HG02588 (cell line): ENCODE measurements at regions not wholly inside any gene's neighbourhood (a gene's known extent, or its start where the extent isn't known, plus 50 kb on each side); places are given as distances from the start of the nearest gene placed in this dataset.

Experiments
- ATAC-seq: cut with Tn5 transposase; IDR thresholded peaks from one replicate; pipeline ENCODE4 v1.9.1; 2021; ENCODE audit warnings: mild to moderate bottlenecking, moderate library complexity; ENCODE audit not compliant: unreplicated experiment

GRCh38 chr6:71114986-71115385, 158.1 kb upstream of the B3GAT2 start:
- no peak for ATAC-seq

DNA sequence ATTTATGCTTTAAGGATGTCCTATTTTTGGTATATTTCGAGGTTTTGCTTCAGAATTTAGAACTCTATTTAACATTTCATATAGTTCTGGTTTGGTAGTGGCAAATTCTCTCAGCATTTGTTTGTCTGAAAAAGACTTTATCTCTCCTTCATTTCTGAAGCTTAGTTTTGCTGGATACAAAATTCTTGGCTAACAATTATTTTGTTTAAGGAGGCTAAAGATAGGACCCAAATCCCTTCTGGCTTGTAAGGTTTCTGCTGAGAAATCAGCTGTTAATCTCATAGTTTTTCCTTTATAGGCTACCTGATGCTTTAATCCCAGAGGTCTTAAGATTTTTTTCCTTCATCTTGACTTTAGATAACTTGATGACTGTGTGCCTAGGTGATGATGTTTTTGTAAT, 162.7 kb upstream of the B3GAT2 start:
- ATAC-seq, result no peak

DNA sequence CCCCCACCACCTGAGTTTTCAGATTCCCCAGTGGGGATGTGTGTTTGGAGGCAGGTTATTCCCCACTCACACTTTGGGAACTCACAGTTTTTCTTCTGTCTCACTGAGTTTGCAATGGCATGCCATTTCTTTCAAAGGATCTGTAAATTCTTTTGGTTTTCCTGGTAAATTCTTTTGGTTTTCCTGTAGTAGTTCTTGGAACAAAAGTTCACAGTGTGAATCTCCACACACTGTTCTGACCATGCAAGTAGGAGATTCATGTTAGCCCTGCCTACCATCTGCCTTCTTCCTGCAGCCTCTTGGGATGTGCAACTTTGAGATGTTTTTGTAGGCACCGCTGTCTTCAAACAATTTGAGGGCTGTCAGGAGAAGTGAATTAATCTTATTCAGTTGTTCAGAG, 165.6 kb upstream of the OGFRL1 start:
- no peak for ATAC-seq

GRCh38 chr6:71124340-71124739, 164.3 kb upstream of the OGFRL1 start:
- ATAC-seq, result no peak

GRCh38 chr6:71125216-71125615, 163.4 kb upstream of the OGFRL1 start:
- no peak for ATAC-seq

GRCh38 chr6:71126506-71126905, 162.1 kb upstream of the OGFRL1 start:
- no peak for ATAC-seq

DNA sequence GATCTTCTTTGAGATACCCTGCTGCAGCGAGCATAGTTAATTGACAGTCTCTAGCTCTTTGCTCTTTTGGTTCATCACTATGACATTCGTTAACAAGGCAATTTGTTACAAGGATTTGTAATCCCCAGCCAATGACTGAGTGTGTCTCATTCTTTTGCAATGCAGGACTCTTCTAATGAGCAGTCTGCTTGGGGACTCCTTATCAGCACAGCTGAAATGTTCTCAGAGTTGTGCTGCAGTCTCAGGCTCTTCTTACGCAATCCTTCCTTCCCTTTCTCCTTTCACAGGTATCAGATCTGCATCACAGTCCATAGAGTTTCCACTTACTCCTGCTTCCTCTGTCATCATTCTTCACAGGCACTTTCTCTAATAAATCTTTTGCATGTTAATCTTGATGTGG, 161.2 kb upstream of the OGFRL1 start:
- ATAC-seq, result no peak

DNA sequence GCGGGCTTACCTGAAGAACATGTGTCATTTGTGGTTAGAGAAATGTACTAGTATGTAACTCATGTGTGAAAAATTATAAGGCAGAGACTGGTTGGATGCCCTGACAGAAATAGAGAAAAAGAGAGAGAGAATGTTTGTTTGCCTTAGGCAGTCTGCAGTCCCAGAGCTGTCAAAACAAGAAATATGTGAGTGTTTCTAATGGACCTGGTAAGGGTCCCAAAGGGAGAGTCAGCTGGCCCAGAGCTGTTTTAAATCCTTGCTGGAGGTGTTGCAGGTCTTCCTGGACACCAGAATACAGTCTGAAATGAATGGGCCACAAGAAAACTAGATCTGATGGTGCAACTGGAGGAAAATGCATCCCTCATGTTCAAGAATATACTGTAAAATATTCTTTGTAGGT, 158.3 kb upstream of the OGFRL1 start:
- no peak for ATAC-seq

- ATAC-seq, result no peak
These were observed 153.5 kb upstream of the OGFRL1 start for GRCh38 chr6:71134929-71135642.

DNA sequence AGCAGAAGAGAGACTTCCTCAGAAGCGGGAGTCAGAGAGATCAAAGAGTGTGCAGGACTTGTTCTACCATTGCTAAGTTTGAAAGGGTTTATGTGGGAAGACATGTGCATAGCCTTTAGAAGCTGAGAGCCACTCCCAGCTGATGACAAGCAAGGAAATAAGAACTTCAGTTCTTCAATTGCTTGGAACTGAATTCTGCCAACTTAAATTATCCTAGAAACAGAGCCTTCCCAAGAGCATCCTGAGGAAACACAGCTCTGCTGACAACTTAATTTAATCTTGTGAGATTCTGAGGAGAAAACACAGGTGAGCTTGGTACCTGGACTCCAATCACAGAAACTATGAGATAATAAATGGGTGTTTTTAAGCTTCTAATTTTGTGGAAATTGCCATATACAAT, 150.6 kb upstream of the OGFRL1 start:
- no peak for ATAC-seq

DNA sequence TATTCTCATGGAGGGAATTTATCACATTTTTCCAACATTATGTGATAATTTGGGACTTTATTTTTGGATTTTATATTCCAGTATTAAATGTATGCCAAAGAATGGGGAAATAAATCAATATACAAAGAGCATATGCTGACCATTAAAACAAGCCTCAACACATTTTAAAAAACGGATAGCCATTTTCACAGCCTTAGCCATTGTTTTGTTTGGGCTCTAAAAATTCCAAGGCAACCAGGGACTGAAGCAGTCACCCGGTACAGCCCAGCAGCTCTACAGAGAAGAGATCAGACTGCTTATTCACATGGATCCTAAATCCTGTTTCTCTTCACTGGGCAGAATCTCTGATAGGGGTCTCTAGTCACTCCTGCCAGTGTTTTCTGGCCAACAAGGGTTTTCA, 150.2 kb upstream of the OGFRL1 start:
- ATAC-seq, result no peak

GRCh38 chr6:71139249-71139648, 149.4 kb upstream of the OGFRL1 start:
- no peak for ATAC-seq

GRCh38 chr6:71153755-71154325, 134.8 kb upstream of the OGFRL1 start:
- no peak for ATAC-seq

- ATAC-seq, result no peak
These were observed 131.3 kb upstream of the OGFRL1 start for GRCh38 chr6:71157345-71157744.

DNA sequence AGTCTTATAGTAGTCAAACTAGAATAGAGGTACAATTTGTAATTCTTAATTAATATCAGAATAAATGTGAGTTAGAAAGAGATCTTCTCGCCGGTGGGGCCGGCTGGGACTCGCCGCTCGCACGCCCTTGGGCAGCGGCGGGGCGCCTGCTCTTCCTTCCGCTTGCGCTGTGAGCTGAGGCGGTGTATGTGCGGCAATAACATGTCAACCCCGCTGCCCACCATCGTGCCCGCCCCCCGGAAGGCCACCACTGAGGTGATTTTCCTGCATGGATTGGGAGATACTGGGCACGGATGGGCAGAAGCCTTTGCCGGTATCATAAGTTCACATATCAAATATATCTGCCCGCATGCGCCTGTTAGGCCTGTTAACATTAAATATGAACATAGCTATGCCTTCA, 123.7 kb upstream of the OGFRL1 start:
- ATAC-seq, result no peak

DNA sequence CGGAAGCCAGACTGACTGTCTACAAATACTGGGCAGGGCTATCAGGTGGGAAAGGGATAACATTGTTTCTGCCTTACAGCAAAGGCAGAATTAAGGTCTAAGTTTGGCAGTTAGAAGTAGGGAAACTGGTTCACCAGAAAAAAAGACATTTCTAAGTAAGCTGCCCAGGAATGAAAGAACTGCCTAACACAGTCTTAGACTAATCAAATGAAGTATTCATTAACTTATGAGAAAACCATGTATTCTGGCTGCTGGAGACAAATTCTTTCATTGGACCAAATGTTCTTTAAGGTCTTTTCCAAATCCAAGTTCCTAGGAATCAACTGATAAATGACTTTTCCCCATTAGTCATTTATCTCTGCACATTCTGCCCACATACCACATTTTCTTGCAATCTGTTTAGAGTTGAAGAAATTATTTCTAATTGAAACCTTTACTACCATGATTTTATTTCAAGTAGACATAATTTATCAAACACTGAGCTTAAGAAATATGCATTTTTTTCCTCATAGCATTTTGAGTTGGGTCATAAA, 120.3 kb upstream of the OGFRL1 start:
- ATAC-seq, result no peak

DNA sequence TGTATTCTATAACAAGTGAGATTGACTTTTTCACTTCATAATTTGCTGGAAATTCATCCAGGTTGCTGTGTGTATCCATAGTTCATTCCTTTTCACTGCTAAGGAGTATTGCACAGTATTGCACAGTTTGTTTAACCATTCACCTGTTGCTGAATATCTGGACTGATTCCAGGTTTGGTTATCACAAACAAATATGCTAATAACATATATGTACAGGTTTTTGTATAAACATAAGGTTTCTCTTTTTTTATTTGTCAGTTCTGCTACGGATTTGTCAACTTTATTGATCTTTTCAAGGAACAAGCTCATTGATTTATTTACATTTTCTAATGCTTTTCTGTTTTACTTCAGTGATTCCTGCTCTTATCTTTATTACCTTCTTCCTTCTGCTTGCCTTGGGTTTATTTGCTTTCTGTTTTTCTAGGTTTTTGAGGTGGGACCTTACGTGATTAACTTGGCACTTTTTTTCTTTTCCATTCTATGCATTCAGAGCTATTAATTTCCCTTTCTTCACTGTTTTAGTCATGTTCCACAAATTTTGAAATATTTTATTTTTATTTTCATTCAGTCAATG, 117.0 kb upstream of the OGFRL1 start:
- no peak for ATAC-seq

- no peak for ATAC-seq
These were observed 109.2 kb upstream of the OGFRL1 start for GRCh38 chr6:71179249-71179885.

DNA sequence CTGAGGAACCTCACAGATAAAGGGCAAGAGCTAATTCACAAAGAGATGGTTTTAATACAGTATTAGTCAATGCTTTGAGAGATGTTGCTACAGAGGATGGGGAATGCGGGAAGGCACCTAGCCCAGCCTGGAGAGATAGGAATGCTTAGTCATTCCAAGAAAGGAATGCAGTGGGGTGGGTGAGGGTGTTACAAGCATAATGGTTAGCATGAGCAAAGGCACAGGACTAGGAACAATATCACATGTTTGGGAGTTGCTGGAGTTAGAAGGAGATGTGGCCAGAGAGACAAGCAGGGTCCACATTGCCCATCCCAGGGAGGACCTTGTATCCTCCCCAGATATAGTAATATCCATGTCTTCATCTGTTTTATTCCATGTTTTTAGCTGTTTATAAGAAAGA, 107.0 kb upstream of the OGFRL1 start:
- ATAC-seq, result no peak

DNA sequence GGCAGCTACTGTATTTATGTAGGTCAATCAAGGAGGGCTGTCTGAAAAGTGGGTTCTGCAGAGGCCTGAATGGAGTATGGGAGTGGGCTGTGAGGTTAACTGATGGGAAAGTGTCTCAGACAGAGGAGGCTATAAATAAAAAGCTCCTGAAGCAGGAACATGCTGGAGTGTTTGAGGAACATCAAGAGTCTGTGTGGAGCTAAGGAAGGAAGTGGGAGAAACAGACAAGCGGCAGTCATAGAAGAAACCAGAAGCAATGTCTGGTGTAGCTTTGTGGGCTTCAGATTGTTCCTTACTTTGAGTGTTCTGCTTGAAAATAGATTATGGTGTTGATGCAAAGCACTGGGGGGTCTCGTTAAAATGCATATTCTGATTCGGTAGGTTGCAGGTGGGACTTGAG, 101.5 kb upstream of the OGFRL1 start:
- ATAC-seq, result no peak

DNA sequence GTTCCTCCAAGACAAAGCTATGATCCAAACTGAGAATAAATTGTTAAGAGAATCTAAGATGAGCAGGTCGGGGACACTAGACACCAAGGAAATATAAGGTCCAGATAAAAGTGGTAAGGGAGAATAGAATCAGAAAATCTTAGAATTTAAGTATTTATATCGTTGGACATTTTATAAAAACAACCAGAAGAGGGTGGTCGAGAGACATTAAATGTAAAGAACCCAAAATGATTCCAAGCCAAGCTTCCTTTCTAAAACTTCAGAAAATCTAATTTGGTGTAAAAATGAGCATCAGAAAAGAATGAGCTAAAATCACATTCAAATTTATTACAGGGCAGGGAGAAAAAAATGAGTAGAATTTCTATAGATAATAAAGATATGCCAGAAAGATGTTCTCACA, 97.8 kb upstream of the OGFRL1 start:
- ATAC-seq, result no peak

DNA sequence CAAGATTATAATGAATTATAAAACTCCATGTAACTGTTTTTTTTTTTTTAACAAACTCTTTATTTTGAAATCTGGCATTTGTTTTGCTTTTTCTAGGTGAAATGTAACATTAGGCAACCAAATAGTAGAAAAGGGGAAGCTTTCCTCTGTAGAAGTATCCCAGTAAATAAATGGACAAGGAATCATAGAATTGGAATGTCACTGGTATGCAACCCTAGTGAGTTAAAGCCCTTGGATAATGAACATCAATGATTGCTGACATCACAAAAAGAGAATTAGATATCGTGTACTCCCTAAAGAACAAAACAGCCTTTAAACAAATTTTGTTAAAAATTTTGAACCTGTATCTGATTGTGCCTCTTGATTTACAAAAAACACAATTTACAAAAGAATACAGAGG, 93.9 kb upstream of the OGFRL1 start:
- ATAC-seq, result no peak
